ENCODE measurements at regions not wholly inside any gene's neighbourhood (a gene's known extent, or its start where the extent isn't known, plus 50 kb on each side); places are given as distances from the start of the nearest gene placed in this dataset.

DNA sequence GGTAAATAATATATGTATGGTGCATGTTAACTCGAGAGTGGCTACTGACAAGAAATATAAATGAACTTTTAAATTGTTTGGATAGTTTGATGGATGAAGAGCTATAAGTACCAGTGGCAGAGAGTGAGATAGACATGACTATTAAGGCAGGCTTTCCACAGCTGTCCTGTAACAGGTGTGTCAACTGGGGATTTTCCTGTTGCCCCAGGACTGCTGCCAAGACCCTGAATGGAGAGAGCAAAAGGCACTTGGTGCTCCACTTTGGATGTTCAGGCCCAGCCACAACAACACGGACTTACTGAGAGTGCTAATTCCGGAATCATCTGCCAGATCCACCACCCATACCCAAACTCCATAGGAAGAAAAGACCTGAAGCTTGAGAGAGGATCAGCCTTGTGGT lies 215.1 kb downstream of the SEC61B start:
- H3K27me3 ChIP-seq (ENCODE audit: control insufficient read depth, low read length), result 0 out of 2 replicates have a peak, but pooled peaks cover 2% of the 10 kb centered on the region
- H3K79me2 ChIP-seq (ENCODE audit: control insufficient read depth, low read length), result no peaks in the 10 kb centered on the region
- no peaks in the 10 kb centered on the region for H3K36me3 ChIP-seq (ENCODE audit: control insufficient read depth, low read length)
- no peak overlapping the region for H3K27ac ChIP-seq (ENCODE audit: low read depth, low read length)
- H3F3A ChIP-seq (ENCODE audit: control insufficient read depth, insufficient read depth), result no peaks in the 10 kb centered on the region
- no peaks in the 10 kb centered on the region for H3K4me1 ChIP-seq (ENCODE audit: control insufficient read depth, low read length)
- no peaks in the 10 kb centered on the region for H3K9me2 ChIP-seq (replicated peaks; ENCODE audit: control insufficient read depth, low read length)
- no peaks in the 10 kb centered on the region for H3K9me3 ChIP-seq (ENCODE audit: control insufficient read depth, insufficient read depth, low read length)
- H3K4me2 ChIP-seq (ENCODE audit: low read length), result no peak overlapping the region
- H4K20me1 ChIP-seq (ENCODE audit: control insufficient read depth, insufficient read depth, low read depth, low read length), result no peaks in the 10 kb centered on the region
- H3K4me3 ChIP-seq (ENCODE audit: low read length), result no peak overlapping the region
- TF ChIP-seq EZH2phosphoT487 (IDR thresholded peaks at IDR 0.05; ENCODE audit: borderline replicate concordance, low read length), result no peak
- TF ChIP-seq, protein P1, sequence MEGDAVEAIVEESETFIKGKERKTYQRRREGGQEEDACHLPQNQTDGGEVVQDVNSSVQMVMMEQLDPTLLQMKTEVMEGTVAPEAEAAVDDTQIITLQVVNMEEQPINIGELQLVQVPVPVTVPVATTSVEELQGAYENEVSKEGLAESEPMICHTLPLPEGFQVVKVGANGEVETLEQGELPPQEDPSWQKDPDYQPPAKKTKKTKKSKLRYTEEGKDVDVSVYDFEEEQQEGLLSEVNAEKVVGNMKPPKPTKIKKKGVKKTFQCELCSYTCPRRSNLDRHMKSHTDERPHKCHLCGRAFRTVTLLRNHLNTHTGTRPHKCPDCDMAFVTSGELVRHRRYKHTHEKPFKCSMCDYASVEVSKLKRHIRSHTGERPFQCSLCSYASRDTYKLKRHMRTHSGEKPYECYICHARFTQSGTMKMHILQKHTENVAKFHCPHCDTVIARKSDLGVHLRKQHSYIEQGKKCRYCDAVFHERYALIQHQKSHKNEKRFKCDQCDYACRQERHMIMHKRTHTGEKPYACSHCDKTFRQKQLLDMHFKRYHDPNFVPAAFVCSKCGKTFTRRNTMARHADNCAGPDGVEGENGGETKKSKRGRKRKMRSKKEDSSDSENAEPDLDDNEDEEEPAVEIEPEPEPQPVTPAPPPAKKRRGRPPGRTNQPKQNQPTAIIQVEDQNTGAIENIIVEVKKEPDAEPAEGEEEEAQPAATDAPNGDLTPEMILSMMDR (IDR thresholded peaks at IDR 0.05; ENCODE audit: low read depth, low read length, poor library complexity, severe bottlenecking), result no peak

DNA sequence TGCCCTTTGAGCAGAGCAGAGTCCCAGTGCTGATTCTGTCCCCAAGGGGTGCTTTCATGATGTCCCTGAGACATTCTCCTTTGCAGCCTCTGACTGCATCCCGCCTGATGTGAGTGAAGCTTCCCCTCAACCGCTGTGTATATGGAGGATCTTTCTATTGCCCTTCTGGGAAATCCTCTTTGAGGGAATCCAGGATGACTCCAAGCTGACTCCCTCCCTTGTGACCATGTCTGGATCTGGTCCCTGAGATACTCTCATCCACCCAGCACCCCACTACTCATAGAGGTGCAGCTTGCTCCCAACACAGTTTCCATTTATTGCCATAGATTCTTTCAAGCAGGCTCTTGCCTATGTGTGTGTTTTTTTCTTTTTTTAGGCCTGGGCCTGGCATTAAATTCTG lies 216.5 kb downstream of the SEC61B start:
- H3K36me3 ChIP-seq (ENCODE audit: control insufficient read depth, low read length), result no peaks in the 10 kb centered on the region
- H3K27me3 ChIP-seq (ENCODE audit: control insufficient read depth, low read length), result 0 out of 2 replicates have a peak, but pooled peaks cover 2% of the 10 kb centered on the region
- no peak overlapping the region for H3K4me2 ChIP-seq (ENCODE audit: low read length)
- H3K4me1 ChIP-seq (ENCODE audit: control insufficient read depth, low read length), result no peaks in the 10 kb centered on the region
- no peaks in the 10 kb centered on the region for H3K9me3 ChIP-seq (ENCODE audit: control insufficient read depth, insufficient read depth, low read length)
- no peak overlapping the region for H3K27ac ChIP-seq (ENCODE audit: low read depth, low read length)
- no peaks in the 10 kb centered on the region for H3K79me2 ChIP-seq (ENCODE audit: control insufficient read depth, low read length)
- H3K9me2 ChIP-seq (replicated peaks; ENCODE audit: control insufficient read depth, low read length), result no peaks in the 10 kb centered on the region
- no peaks in the 10 kb centered on the region for H3F3A ChIP-seq (ENCODE audit: control insufficient read depth, insufficient read depth)
- H4K20me1 ChIP-seq (ENCODE audit: control insufficient read depth, insufficient read depth, low read depth, low read length), result no peaks in the 10 kb centered on the region
- TF ChIP-seq EZH2phosphoT487 (IDR thresholded peaks at IDR 0.05; ENCODE audit: borderline replicate concordance, low read length), result no peak
- TF ChIP-seq, protein P1 (IDR thresholded peaks at IDR 0.05; ENCODE audit: low read depth, low read length, poor library complexity, severe bottlenecking), result no peak
- H3K4me3 ChIP-seq (ENCODE audit: low read length), result no peak overlapping the region

DNA sequence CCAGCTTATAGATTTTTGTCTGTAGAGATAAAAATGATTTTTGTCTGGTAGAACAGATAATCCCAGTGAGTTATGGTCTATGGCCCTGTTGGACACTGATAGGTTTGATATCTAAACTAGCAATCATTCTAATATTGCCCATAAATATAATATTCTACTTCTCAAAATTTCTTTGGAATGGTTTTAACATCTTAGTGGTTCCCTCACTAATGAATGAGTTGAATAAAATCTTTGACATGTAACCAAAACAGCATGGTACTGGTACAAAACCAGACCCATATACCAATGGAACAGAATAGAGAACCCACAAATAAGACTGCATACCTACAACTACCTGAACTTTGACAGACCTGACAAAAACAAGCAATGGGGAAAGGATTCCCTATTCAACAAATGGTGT lies 219.7 kb downstream of the SEC61B start:
- Histone ChIP-seq H3K4me2 (ENCODE audit: low read length) (no peak overlapping the region), H3K4me1 (ENCODE audit: control insufficient read depth, low read length) (no peaks in the 10 kb centered on the region), H3K9me2 (replicated peaks; ENCODE audit: control insufficient read depth, low read length) (no peaks in the 10 kb centered on the region), H3K9me3 (ENCODE audit: control insufficient read depth, insufficient read depth, low read length) (no peaks in the 10 kb centered on the region), H3K79me2 (ENCODE audit: control insufficient read depth, low read length) (no peaks in the 10 kb centered on the region), H3F3A (ENCODE audit: control insufficient read depth, insufficient read depth) (no peaks in the 10 kb centered on the region), H3K36me3 (ENCODE audit: control insufficient read depth, low read length) (no peaks in the 10 kb centered on the region), H3K4me3 (ENCODE audit: low read length) (no peak overlapping the region), H4K20me1 (ENCODE audit: control insufficient read depth, insufficient read depth, low read depth, low read length) (no peaks in the 10 kb centered on the region), H3K27me3 (ENCODE audit: control insufficient read depth, low read length) (no peaks in the 10 kb centered on the region), H3K27ac (ENCODE audit: low read depth, low read length) (no peak overlapping the region)
- TF ChIP-seq EZH2phosphoT487 (IDR thresholded peaks at IDR 0.05; ENCODE audit: borderline replicate concordance, low read length), result no peak
- TF ChIP-seq, protein P1 (IDR thresholded peaks at IDR 0.05; ENCODE audit: low read depth, low read length, poor library complexity, severe bottlenecking), result no peak

Measured in DOHH2 (cell line).